HEK293 (cell line): ENCODE measurements at regions not wholly inside any gene's neighbourhood (a gene's known extent, or its start where the extent isn't known, plus 50 kb on each side); places are given as distances from the start of the nearest gene placed in this dataset.

Experiments used
- CTCF ChIA-PET: fragments of 350-600 bp; formaldehyde crosslinking; extraction: SDS; loops from one replicate; lab custom pipeline; 2021; ENCODE audit warnings: antibody characterized with exemption; lab: Yijun Ruan, JAX
- POLR2A ChIA-PET: fragments of 300-600 bp; formaldehyde crosslinking; extraction: SDS; loops from one replicate; lab custom pipeline; 2020; ENCODE audit warnings: antibody characterized with exemption, inconsistent platforms; lab: Yijun Ruan, JAX
- H3K27ac ChIP-seq: fragments of 200-500 bp; sonication (Bioruptor generic); 2 replicates; pipeline ENCODE4 v1.5.1; 2014; ENCODE audit warnings: low read depth, low read length, control low read depth, inconsistent platforms; ENCODE audit errors: extremely low read depth
- H3K36me3 ChIP-seq, 2 experiments: fragments of 200-500 bp in 1 of 2; sonication (Bioruptor generic) in 1 of 2; 1 replicate in 1 of 2; 2 replicates in 1 of 2; pipeline ENCODE4 v1.5.1; 2014 to 2017; ENCODE audit warnings: inconsistent platforms in 2 of 2, low read length in 2 of 2; ENCODE audit not compliant: control insufficient read depth in 2 of 2, insufficient read depth in 1 of 2
- H3K4me1 ChIP-seq: fragments of 200-500 bp; sonication (Bioruptor generic); 2 replicates; pipeline ENCODE4 v1.5.1; 2014; ENCODE audit warnings: mild to moderate bottlenecking, low read length, inconsistent platforms; ENCODE audit not compliant: control insufficient read depth, insufficient read depth
- H3K4me3 ChIP-seq: 2 replicates; pipeline ENCODE4 v1.5.1; 2011; ENCODE audit warnings: low read depth, mild to moderate bottlenecking, control low read depth, low read length, moderate library complexity
- H3K9me3 ChIP-seq: fragments of 200-500 bp; sonication (Bioruptor generic); 2 replicates; pipeline ENCODE4 v1.5.1; 2014; ENCODE audit warnings: low read depth, low read length, inconsistent platforms; ENCODE audit not compliant: control insufficient read depth, insufficient read depth
- BCL11A ChIP-seq: fragments of 450-650 bp; formaldehyde crosslinking; IDR thresholded peaks from 2 replicates; pipeline ENCODE4 v1.5.1; 2016; ENCODE audit warnings: low read depth, missing biosample characterization, missing genetic modification characterization
- BCL6B ChIP-seq: fragments of 450-650 bp; formaldehyde crosslinking; IDR thresholded peaks from 2 replicates; pipeline ENCODE4 v1.5.1; 2017; ENCODE audit warnings: missing biosample characterization, missing genetic modification characterization
- FEZF1 ChIP-seq: fragments of 450-650 bp; formaldehyde crosslinking; IDR thresholded peaks from 2 replicates; pipeline ENCODE4 v1.5.1; 2016; ENCODE audit warnings: missing biosample characterization, missing genetic modification characterization
- HOXC10 ChIP-seq: sonication (generic); formaldehyde crosslinking; IDR thresholded peaks from 2 replicates; pipeline ENCODE4 v1.8.1; 2023; ENCODE audit warnings: mild to moderate bottlenecking, missing genetic modification reagents
- MEIS1 ChIP-seq: sonication (generic); formaldehyde crosslinking; IDR thresholded peaks from 2 replicates; pipeline ENCODE4 v1.8.1; 2022; ENCODE audit warnings: missing genetic modification reagents, mild to moderate bottlenecking, borderline replicate concordance
- SCRT2 ChIP-seq: fragments of 450-650 bp; formaldehyde crosslinking; IDR thresholded peaks from 2 replicates; pipeline ENCODE4 v1.5.1; 2016; ENCODE audit warnings: missing biosample characterization, missing genetic modification characterization
- ZBTB44 ChIP-seq: fragments of 450-650 bp; IDR thresholded peaks from 2 replicates; pipeline ENCODE4 v1.5.1; 2018; ENCODE audit warnings: missing biosample characterization, mild to moderate bottlenecking, missing genetic modification characterization
- ZBTB8A ChIP-seq: fragments of 450-650 bp; formaldehyde crosslinking; IDR thresholded peaks from 2 replicates; pipeline ENCODE4 v1.5.1; 2016; ENCODE audit warnings: missing biosample characterization, missing genetic modification characterization
- ZFP41 ChIP-seq: fragments of 450-650 bp; formaldehyde crosslinking; IDR thresholded peaks from 2 replicates; pipeline ENCODE4 v1.5.1; 2016; ENCODE audit warnings: missing biosample characterization, missing genetic modification characterization, borderline replicate concordance
- ZNF114 ChIP-seq: fragments of 450-650 bp; formaldehyde crosslinking; IDR thresholded peaks from 2 replicates; pipeline ENCODE4 v1.5.0; 2017; ENCODE audit warnings: missing biosample characterization, missing genetic modification characterization
- ZNF140 ChIP-seq: fragments of 450-650 bp; formaldehyde crosslinking; IDR thresholded peaks from 2 replicates; pipeline ENCODE4 v1.5.1; 2016; ENCODE audit warnings: missing biosample characterization, missing genetic modification characterization
- ZNF146 ChIP-seq: fragments of 450-650 bp; formaldehyde crosslinking; IDR thresholded peaks from 2 replicates; pipeline ENCODE4 v1.5.1; 2016; ENCODE audit warnings: missing biosample characterization, missing genetic modification characterization
- ZNF155 ChIP-seq: fragments of 450-650 bp; formaldehyde crosslinking; IDR thresholded peaks from 2 replicates; pipeline ENCODE4 v1.5.1; 2016; ENCODE audit warnings: missing biosample characterization, missing genetic modification characterization
- ZNF266 ChIP-seq: fragments of 450-650 bp; formaldehyde crosslinking; IDR thresholded peaks from 2 replicates; pipeline ENCODE4 v1.5.1; 2016; ENCODE audit warnings: missing biosample characterization, missing genetic modification characterization, low read depth
- ZNF362 ChIP-seq: fragments of 450-650 bp; formaldehyde crosslinking; IDR thresholded peaks from 2 replicates; pipeline ENCODE4 v1.5.1; 2016; ENCODE audit warnings: missing biosample characterization, missing genetic modification characterization
- ZNF404 ChIP-seq: fragments of 450-650 bp; formaldehyde crosslinking; IDR thresholded peaks from 2 replicates; pipeline ENCODE4 v1.5.1; 2017; ENCODE audit warnings: missing biosample characterization, missing genetic modification characterization
- ZNF488 ChIP-seq: fragments of 450-650 bp; formaldehyde crosslinking; IDR thresholded peaks from 2 replicates; pipeline ENCODE4 v1.5.1; 2016; ENCODE audit warnings: missing biosample characterization, missing genetic modification characterization
- ZNF510 ChIP-seq: fragments of 450-650 bp; formaldehyde crosslinking; IDR thresholded peaks from 2 replicates; pipeline ENCODE4 v1.5.1; 2018; ENCODE audit warnings: mild to moderate bottlenecking, missing genetic modification characterization, missing biosample characterization; ENCODE audit not compliant: insufficient replicate concordance
- ZNF623 ChIP-seq: fragments of 450-650 bp; formaldehyde crosslinking; IDR thresholded peaks from 2 replicates; pipeline ENCODE4 v1.5.1; 2016; ENCODE audit warnings: missing biosample characterization, missing genetic modification characterization
- ZNF660 ChIP-seq: fragments of 450-650 bp; IDR thresholded peaks from 2 replicates; pipeline ENCODE4 v1.5.1; 2018; ENCODE audit warnings: missing biosample characterization, mild to moderate bottlenecking, missing genetic modification characterization
- ZNF664 ChIP-seq: fragments of 450-650 bp; formaldehyde crosslinking; IDR thresholded peaks from 2 replicates; pipeline ENCODE4 v1.5.1; 2016; ENCODE audit warnings: missing biosample characterization, missing genetic modification characterization
- ZNF768 ChIP-seq: fragments of 450-650 bp; formaldehyde crosslinking; IDR thresholded peaks from 2 replicates; pipeline ENCODE4 v1.5.1; 2018; ENCODE audit warnings: missing biosample characterization, mild to moderate bottlenecking, missing genetic modification characterization
- ZSCAN18 ChIP-seq: fragments of 450-650 bp; formaldehyde crosslinking; IDR thresholded peaks from 2 replicates; pipeline ENCODE4 v1.5.1; 2016; ENCODE audit warnings: missing biosample characterization, missing genetic modification characterization
- ZSCAN23 ChIP-seq: fragments of 450-650 bp; formaldehyde crosslinking; IDR thresholded peaks from 2 replicates; pipeline ENCODE4 v1.5.1; 2016; ENCODE audit warnings: missing biosample characterization, missing genetic modification characterization

GRCh38 chr11:101202614-101203013 is 73.0 kb upstream of the PGR start (continued):
- no peak for TF ChIP-seq ZBTB8A (tag by site-specific recombination)
- TF ChIP-seq, all 188 proteins: peak for 0

- Histone ChIP-seq H3K36me3 (no peaks in the 10 kb centered on the region), H3K4me3 (no peak overlapping the region), H3K9me3 (no peaks in the 10 kb centered on the region), H3K4me1 (no peaks in the 10 kb centered on the region), H3K27ac (no peak overlapping the region)
- POLR2A ChIA-PET, result no interaction called here
- CTCF ChIA-PET, result no interaction called here
- TF ChIP-seq ZFP41, result no peak
- TF ChIP-seq ZNF660 (tag by site-specific recombination), result no peak
- no peak for TF ChIP-seq ZNF266 (tag by site-specific recombination)
- no peak for TF ChIP-seq ZNF623
- no peak for TF ChIP-seq MEIS1 (CRISPR knock-in tag)
- TF ChIP-seq ZNF664, result no peak
- TF ChIP-seq ZSCAN18 (tag by site-specific recombination), result no peak
- TF ChIP-seq ZNF510, result no peak
- TF ChIP-seq HOXC10, result no peak
- no peak for TF ChIP-seq ZNF140
- TF ChIP-seq ZNF488, result no peak
- no peak for TF ChIP-seq ZNF155
- TF ChIP-seq FEZF1 (tag by site-specific recombination), result no peak
- TF ChIP-seq ZNF768, result no peak
- no peak for TF ChIP-seq ZNF114
- TF ChIP-seq ZNF146, result no peak
- TF ChIP-seq ZNF404 (tag by site-specific recombination), result no peak
- TF ChIP-seq ZBTB44, result no peak
- no peak for TF ChIP-seq SCRT2 (tag by site-specific recombination)
- no peak for TF ChIP-seq ZSCAN23 (tag by site-specific recombination)
Measured at GRCh38 chr11:101199416-101199815, 69.8 kb upstream of the PGR start.

GRCh38 chr11:101195294-101195693 is 65.7 kb upstream of the PGR start:
- Histone ChIP-seq H3K27ac (no peak overlapping the region), H3K36me3 (no peaks in the 10 kb centered on the region), H3K4me3 (no peak overlapping the region), H3K9me3 (no peaks in the 10 kb centered on the region), H3K4me1 (no peaks in the 10 kb centered on the region)
- ChIA-PET POLR2A (no interaction called here), CTCF (no interaction called here)
- TF ChIP-seq BCL6B (tag by site-specific recombination) (no peak), ZNF362 (tag by site-specific recombination) (no peak), BCL11A (tag by site-specific recombination) (no peak)
